ENCODE measurements at regions not wholly inside any gene's neighbourhood (a gene's known extent, or its start where the extent isn't known, plus 50 kb on each side); places are given as distances from the start of the nearest gene placed in this dataset.

GRCh38 chr1:217140041-217140901, 417.0 kb upstream of the ESRRG start:
- TF ChIP-seq POLR2A (IDR thresholded peaks at IDR 0.05): no peak
- no peak for TF ChIP-seq CTCF (IDR thresholded peaks at IDR 0.05)
- TF ChIP-seq EP300 (IDR thresholded peaks at IDR 0.05): no peak
